Body of pancreas (tissue), 4 donors: ENCODE measurements at regions not wholly inside any gene's neighbourhood (a gene's known extent, or its start where the extent isn't known, plus 50 kb on each side); places are given as distances from the start of the nearest gene placed in this dataset.

Experiments used
- ATAC-seq: fragments of 150-250 bp; one replicate; pipeline ENCODE4 v1.9.1; 2016
- DNase-seq, 4 donors: peaks; one replicate each; pipeline ENCODE4 v3.0.0-alpha.2; 2019
- H3K27ac ChIP-seq, 4 donors: fragments of 200-600 bp; sonication (generic); 1 replicate in 3 of 4; 2 replicates in 1 of 4; pipeline versions ENCODE4 v1.5.1 to v1.6.1; 2016 to 2019; ENCODE audit warnings: mild to moderate bottlenecking in 1 of 4, mixed read lengths in 1 of 4, moderate library complexity in 1 of 4
- H3K27me3 ChIP-seq, 2 donors: fragments of 200-600 bp; sonication (generic); one replicate each; pipeline ENCODE4 v1.6.0; 2016; ENCODE audit warnings: mild to moderate bottlenecking in 1 of 2
- H3K36me3 ChIP-seq, 2 donors: fragments of 200-600 bp; sonication (generic); replicated peaks in 1 of 2; 2 replicates each; pipeline ENCODE4 v1.5.1; 2016; ENCODE audit warnings: low read depth in 2 of 2; ENCODE audit not compliant: insufficient read depth in 1 of 2
- H3K4me1 ChIP-seq: fragments of 200-600 bp; sonication (generic); one replicate; pipeline ENCODE4 v1.6.0; 2016
- H3K4me3 ChIP-seq, 2 donors: fragments of 200-600 bp; sonication (generic); 1 replicate in 1 of 2; 2 replicates in 1 of 2; pipeline ENCODE4 v1.5.1; 2016 to 2019
- H3K9me3 ChIP-seq, 3 donors: fragments of 200-600 bp; sonication (generic); 1 replicate in 2 of 3; 2 replicates in 1 of 3; pipeline ENCODE4 v1.5.1; 2016
- POLR2A ChIP-seq, 3 donors: fragments of 450-650 bp; IDR thresholded peaks; one replicate each; pipeline ENCODE4 v1.6.1; 2016; ENCODE audit warnings: antibody characterized with exemption in 3 of 3, mild to moderate bottlenecking in 2 of 3
- WGBS, 2 donors: methylation state at CpG; one replicate each; pipeline ENCODE4 v1.1.5; 2017; 5-methylcytosine and 5-hydroxymethylcytosine counted together
- intact Hi-C: fragments of 100-400 bp; cut with DNase I; formaldehyde crosslinking; loops from one replicate; pipeline ENCODE4 v1.15.1; 2023
- TF ChIP-seq, protein P1 (sequence below), 7 experiments: fragments of 450-650 bp in 4 of 7; fragments of 200-600 bp in 3 of 7; sonication (generic) in 3 of 7; IDR thresholded peaks; one replicate each; pipeline ENCODE4 v1.5.1; 2016 to 2019; ENCODE audit warnings: antibody characterized with exemption in 7 of 7

DNA sequence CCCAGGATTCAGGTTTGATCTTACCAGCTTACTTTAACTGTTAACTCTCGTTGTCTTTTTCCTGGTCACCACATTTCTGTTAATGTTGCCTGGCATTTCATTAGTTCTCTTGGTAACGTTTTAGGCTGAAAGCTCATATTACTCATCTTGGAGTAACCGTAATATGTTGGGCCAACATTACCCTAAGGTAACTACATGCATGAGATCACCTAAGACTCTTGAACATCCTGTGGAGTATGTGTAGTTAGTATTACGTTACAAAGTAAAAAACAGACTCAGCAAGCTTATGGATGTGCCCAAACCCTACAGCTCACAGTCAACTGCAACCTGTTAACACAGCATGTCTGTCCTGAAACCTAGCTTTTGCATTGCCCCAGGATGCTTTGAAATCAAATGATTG lies 203.3 kb upstream of the HS3ST1 start:
- no peaks in the 10 kb centered on the region for H3K36me3 ChIP-seq
- TF ChIP-seq POLR2A (IDR thresholded peaks at IDR 0.05): no peak
- TF ChIP-seq, protein P1, sequence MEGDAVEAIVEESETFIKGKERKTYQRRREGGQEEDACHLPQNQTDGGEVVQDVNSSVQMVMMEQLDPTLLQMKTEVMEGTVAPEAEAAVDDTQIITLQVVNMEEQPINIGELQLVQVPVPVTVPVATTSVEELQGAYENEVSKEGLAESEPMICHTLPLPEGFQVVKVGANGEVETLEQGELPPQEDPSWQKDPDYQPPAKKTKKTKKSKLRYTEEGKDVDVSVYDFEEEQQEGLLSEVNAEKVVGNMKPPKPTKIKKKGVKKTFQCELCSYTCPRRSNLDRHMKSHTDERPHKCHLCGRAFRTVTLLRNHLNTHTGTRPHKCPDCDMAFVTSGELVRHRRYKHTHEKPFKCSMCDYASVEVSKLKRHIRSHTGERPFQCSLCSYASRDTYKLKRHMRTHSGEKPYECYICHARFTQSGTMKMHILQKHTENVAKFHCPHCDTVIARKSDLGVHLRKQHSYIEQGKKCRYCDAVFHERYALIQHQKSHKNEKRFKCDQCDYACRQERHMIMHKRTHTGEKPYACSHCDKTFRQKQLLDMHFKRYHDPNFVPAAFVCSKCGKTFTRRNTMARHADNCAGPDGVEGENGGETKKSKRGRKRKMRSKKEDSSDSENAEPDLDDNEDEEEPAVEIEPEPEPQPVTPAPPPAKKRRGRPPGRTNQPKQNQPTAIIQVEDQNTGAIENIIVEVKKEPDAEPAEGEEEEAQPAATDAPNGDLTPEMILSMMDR (IDR thresholded peaks at IDR 0.05): no peak
- H3K9me3 ChIP-seq: no peaks in the 10 kb centered on the region
- WGBS, 2 donors: 63 to 64% methylated on average over 4 of the region's 4 CpGs
- no peak for DNase-seq
- H3K4me3 ChIP-seq: no peak overlapping the region
- ATAC-seq: no peak
- intact Hi-C loops: no loop called here
- H3K27ac ChIP-seq: no peak overlapping the region
- H3K4me1 ChIP-seq: no peaks in the 10 kb centered on the region
- H3K27me3 ChIP-seq: no peaks in the 10 kb centered on the region

DNA sequence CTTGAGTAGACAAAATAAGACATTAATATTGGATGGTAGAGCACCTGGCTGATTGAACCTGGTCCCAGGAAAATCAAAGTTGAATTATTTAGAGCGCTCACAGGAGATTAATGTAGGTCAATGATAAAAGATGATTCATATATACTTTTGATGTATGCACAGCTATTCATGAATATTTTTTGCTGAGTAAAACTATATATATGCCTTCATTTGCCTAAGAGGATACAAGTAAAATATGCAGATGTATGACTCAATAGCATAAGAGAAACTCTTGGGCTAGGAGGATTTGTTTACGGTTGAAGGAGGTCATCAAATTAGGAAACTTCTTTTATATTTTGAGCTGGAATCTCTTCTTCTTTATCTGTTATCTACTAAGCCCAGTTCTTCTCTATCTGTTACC lies 202.7 kb upstream of the HS3ST1 start:
- TF ChIP-seq POLR2A (IDR thresholded peaks at IDR 0.05): no peak
- TF ChIP-seq, protein P1 (IDR thresholded peaks at IDR 0.05): no peak
- Histone ChIP-seq H3K27ac (no peak overlapping the region), H3K36me3 (no peaks in the 10 kb centered on the region), H3K4me1 (no peaks in the 10 kb centered on the region), H3K27me3 (no peaks in the 10 kb centered on the region), H3K4me3 (no peak overlapping the region), H3K9me3 (no peaks in the 10 kb centered on the region)
- intact Hi-C loops: no loop called here
- DNase-seq (no peak), ATAC-seq (no peak)
- WGBS, 2 donors: 84 to 89% methylated on average over 2 of the region's 2 CpGs

DNA sequence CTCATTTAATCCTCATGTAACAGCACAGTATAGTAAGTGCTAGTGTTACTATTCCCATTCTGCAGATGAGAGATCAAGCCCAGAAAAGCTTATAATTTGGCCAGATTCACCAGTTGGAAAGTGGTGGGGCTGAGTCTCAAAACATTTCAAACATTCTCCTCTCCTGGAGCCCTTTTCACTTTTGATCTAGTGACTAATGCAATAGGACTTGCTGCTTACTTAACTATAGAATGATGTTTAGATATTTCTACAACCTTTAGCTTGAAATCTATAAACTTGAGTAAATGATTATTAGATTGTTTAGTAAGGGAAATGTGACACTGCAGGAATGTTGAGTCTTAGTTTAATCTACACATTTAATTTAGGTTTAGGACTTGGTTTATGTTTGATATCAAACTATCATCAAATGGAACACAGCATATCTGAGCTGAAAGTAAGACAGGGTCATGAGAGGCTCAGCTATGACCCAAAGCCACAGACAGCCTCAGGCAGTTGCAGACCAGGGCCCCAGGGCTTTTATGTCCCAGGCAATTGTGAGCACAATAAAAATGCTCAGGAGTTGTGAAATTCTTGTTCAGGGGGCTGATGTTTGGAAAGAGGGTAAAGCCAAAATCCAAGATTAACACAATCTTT lies 199.5 kb upstream of the HS3ST1 start:
- Histone ChIP-seq H3K27ac (no peak overlapping the region), H3K9me3 (no peaks in the 10 kb centered on the region), H3K36me3 (no peaks in the 10 kb centered on the region), H3K4me1 (no peaks in the 10 kb centered on the region), H3K27me3 (no peaks in the 10 kb centered on the region), H3K4me3 (no peak overlapping the region)
- TF ChIP-seq POLR2A (IDR thresholded peaks at IDR 0.05): no peak
- TF ChIP-seq, protein P1 (IDR thresholded peaks at IDR 0.05): no peak
- ATAC-seq: no peak
- no peak for DNase-seq
- intact Hi-C loops: no loop called here

DNA sequence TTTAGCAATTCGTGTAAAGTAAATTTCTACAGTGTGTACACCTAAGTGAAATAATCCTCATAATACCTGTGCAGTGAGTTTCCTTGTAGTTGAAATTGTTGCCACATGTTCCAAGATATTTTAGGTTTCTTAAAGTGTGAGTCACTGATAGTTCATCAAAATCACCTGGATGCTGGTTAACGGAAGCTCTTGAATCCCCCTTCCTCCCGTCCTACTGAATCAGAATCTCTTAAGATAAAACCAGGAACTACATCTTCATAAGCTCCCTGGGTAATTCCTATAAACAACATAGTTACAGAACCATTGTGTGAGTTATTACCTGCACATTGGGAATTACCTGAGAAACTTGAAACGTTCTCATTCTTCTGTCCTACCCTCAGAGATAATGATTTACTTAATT lies 197.4 kb upstream of the HS3ST1 start:
- Histone ChIP-seq H3K9me3 (no peaks in the 10 kb centered on the region), H3K27ac (no peak overlapping the region), H3K27me3 (no peaks in the 10 kb centered on the region), H3K36me3 (no peaks in the 10 kb centered on the region), H3K4me3 (no peak overlapping the region), H3K4me1 (no peaks in the 10 kb centered on the region)
- 48 to 51% methylated on average over 4 of the region's 4 CpGs for WGBS, 2 donors
- ATAC-seq: no peak
- intact Hi-C loops: no loop called here
- DNase-seq: no peak
- TF ChIP-seq, protein P1 (IDR thresholded peaks at IDR 0.05): no peak
- no peak for TF ChIP-seq POLR2A (IDR thresholded peaks at IDR 0.05)

DNA sequence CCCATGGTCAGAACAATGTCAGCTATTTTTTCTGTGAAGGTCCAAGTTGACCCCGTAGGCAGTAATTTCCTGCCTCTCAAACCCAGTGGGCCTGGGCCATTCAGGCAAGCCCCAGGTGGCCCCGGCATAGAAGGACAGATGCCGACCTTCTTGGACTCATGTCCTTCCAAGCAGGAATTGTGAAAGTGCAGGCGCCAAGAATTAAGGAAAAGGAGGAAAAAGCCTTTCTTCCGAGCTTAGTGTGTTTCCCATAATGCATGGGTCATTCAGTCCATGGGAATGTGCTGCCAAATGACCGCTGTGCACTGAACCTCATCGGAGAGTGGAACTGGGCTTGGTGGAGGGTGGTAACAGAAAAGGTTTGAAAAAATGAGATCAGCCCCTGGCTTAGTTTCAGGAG lies 196.5 kb upstream of the HS3ST1 start:
- DNase-seq (no peak), ATAC-seq (peak; percentile 48)
- Histone ChIP-seq H3K36me3 (no peaks in the 10 kb centered on the region), H3K27ac (no peak overlapping the region), H3K9me3 (no peaks in the 10 kb centered on the region), H3K27me3 (no peaks in the 10 kb centered on the region), H3K4me1 (no peaks in the 10 kb centered on the region), H3K4me3 (no peak overlapping the region)
- intact Hi-C loops: no loop called here
- no peak for TF ChIP-seq POLR2A (IDR thresholded peaks at IDR 0.05)
- TF ChIP-seq, protein P1 (IDR thresholded peaks at IDR 0.05): no peak
- WGBS, 2 donors: 66 to 85% methylated on average over 7 of the region's 7 CpGs
